K562 (cell line): ENCODE measurements at regions not wholly inside any gene's neighbourhood (a gene's known extent, or its start where the extent isn't known, plus 50 kb on each side); places are given as distances from the start of the nearest gene placed in this dataset.
"Not testable (repeated sequence)": the region's sequence is repeated elsewhere in the genome, so short reads cannot be mapped to it uniquely, and the experiment has no call there.

Experiments used
- ATAC-seq: fragments of 200-7000 bp; cut with Tn5 transposase; 3 replicates; pipeline ENCODE4 v1.9.1; 2020; ENCODE audit warnings: moderate library complexity
- BruUV-seq: library from RNA; stranded (reverse); fragments of 400-500 nt; replicated peaks from 2 replicates; lab custom pipeline; 2021; lab: Mats Ljungman, UMichigan
- CTCF ChIA-PET: fragments of 300-600 bp; formaldehyde crosslinking; extraction: SDS; loops from one replicate; lab custom pipeline; 2021; ENCODE audit warnings: low intra/inter-chr PET ratio; lab: Yijun Ruan, JAX
- POLR2A ChIA-PET: fragments of 300-600, 350-650 bp; sonication (Branson Sonifier 250); formaldehyde crosslinking; extraction: SDS; loops from one replicate; lab custom pipeline; 2021; ENCODE audit warnings: antibody characterized with exemption, inconsistent platforms; lab: Yijun Ruan, JAX
- DNase-seq, 4 experiments: peaks; one replicate each; pipeline versions ENCODE4 v3.0.0 to v3.0.0-alpha.2; 2011 to 2018; ENCODE audit warnings: low spot score in 3 of 4, mixed read lengths in 3 of 4; ENCODE audit errors: extremely low read depth in 1 of 4
- FAIRE-seq: peaks from 2 replicates; lab custom pipeline; 2011; peaks lifted over from hg19 to GRCh38; lab: Jason Lieb, UNC
- H2AFZ ChIP-seq: 2 replicates; pipeline ENCODE4 v1.6.0; 2011; ENCODE audit warnings: low read depth, low read length, control low read depth, inconsistent platforms
- H3K27ac ChIP-seq: fragments of 200-600 bp; 3 replicates; pipeline ENCODE4 v1.8.0; 2011; ENCODE audit warnings: low read depth, mild to moderate bottlenecking, control low read depth, inconsistent platforms, low read length, moderate library complexity, mixed read lengths; ENCODE audit errors: extremely low read depth
- H3K27me3 ChIP-seq, 2 experiments: fragments of 300-600 bp in 1 of 2; 2 replicates in 1 of 2; 3 replicates in 1 of 2; pipeline versions ENCODE4 v1.6.0 to v1.8.0; 2011; ENCODE audit warnings: inconsistent platforms in 2 of 2, low read length in 2 of 2, mild to moderate bottlenecking in 1 of 2, mixed read lengths in 1 of 2, moderate library complexity in 1 of 2; ENCODE audit not compliant: control insufficient read depth in 2 of 2, insufficient read depth in 2 of 2
- H3K36me3 ChIP-seq: fragments of 300-600 bp; 3 replicates; pipeline ENCODE4 v1.8.0; 2011; ENCODE audit warnings: mild to moderate bottlenecking, low read length, inconsistent platforms; ENCODE audit not compliant: control insufficient read depth, insufficient read depth
- H3K4me1 ChIP-seq, 2 experiments: fragments of 200-600 bp in 1 of 2; replicated peaks in 1 of 2; 2 replicates in 1 of 2; 3 replicates in 1 of 2; pipeline versions ENCODE4 v1.5.1 to v1.8.0; 2011; ENCODE audit warnings: inconsistent platforms in 2 of 2, low read length in 2 of 2, mild to moderate bottlenecking in 1 of 2, mixed read lengths in 1 of 2, moderate library complexity in 1 of 2; ENCODE audit not compliant: control insufficient read depth in 2 of 2, insufficient read depth in 2 of 2
- H3K4me2 ChIP-seq: 2 replicates; pipeline ENCODE4 v1.6.1; 2011; ENCODE audit warnings: low read length, control low read depth, inconsistent platforms, mixed read lengths; ENCODE audit not compliant: insufficient read depth
- H3K4me3 ChIP-seq: fragments of 200-600 bp; sonication (generic), shearing (Covaris generic); 2 replicates; pipeline ENCODE4 v1.5.1; 2016; ENCODE audit warnings: control low read depth, inconsistent platforms
- H3K79me2 ChIP-seq: fragments of 200-600 bp; 3 replicates; pipeline ENCODE4 v1.8.0; 2011; ENCODE audit warnings: low read length, inconsistent platforms; ENCODE audit not compliant: control insufficient read depth, insufficient read depth
- H3K9ac ChIP-seq, 2 experiments: 2 replicates each; pipeline versions ENCODE4 v1.6.0 to v1.6.1; 2011; ENCODE audit warnings: low read depth in 2 of 2, low read length in 2 of 2, control low read depth in 1 of 2, inconsistent platforms in 1 of 2, mild to moderate bottlenecking in 1 of 2, mixed read lengths in 1 of 2; ENCODE audit not compliant: insufficient read depth in 1 of 2
- H3K9me1 ChIP-seq: one replicate; pipeline ENCODE4 v1.6.0; 2011; ENCODE audit warnings: inconsistent platforms, mild to moderate bottlenecking, low read length, moderate library complexity; ENCODE audit not compliant: control insufficient read depth, insufficient read depth
- H3K9me3 ChIP-seq: replicated peaks from 2 replicates; pipeline ENCODE4 v1.5.1; 2011; ENCODE audit warnings: low read depth, low read length, inconsistent platforms; ENCODE audit not compliant: control insufficient read depth, insufficient read depth
- H4K20me1 ChIP-seq: replicated peaks from 2 replicates; pipeline ENCODE4 v1.6.1; 2011; ENCODE audit warnings: low read length, inconsistent platforms, mixed read lengths; ENCODE audit not compliant: control insufficient read depth, insufficient read depth
- CEBPG ChIP-seq, 3 experiments: fragments of 200-800 bp in 1 of 3; sonication (Bioruptor generic) in 1 of 3; sonication (generic) in 1 of 3; formaldehyde crosslinking in 1 of 3; IDR thresholded peaks in 2 of 3; conservative IDR thresholded peaks in 1 of 3; 2 replicates each; pipeline versions ENCODE4 v1.6.1 to v1.8.0; 2016 to 2022; ENCODE audit warnings: missing compliant biosample characterization in 2 of 3, missing genetic modification characterization in 2 of 3, mild to moderate bottlenecking in 1 of 3, missing genetic modification reagents in 1 of 3
- CHCHD3 ChIP-seq: fragments of 250-450 bp; sonication (Bioruptor Pico); IDR thresholded peaks from 2 replicates; pipeline ENCODE4 v2.1.2; 2022; ENCODE audit warnings: mild to moderate bottlenecking
- FOXK1 ChIP-seq: sonication (generic); formaldehyde crosslinking; IDR thresholded peaks from 2 replicates; pipeline ENCODE4 v1.8.0; 2022; ENCODE audit warnings: missing genetic modification reagents, mild to moderate bottlenecking, borderline replicate concordance
- FUS ChIP-seq: fragments of 200-400 bp; formaldehyde crosslinking; optimal IDR thresholded peaks from 2 replicates; pipeline ENCODE3; 2017; ENCODE audit warnings: low read depth, low read length
- MXI1 ChIP-seq: IDR thresholded peaks from 2 replicates; pipeline ENCODE4 v1.6.1; 2011; ENCODE audit warnings: low read depth, mild to moderate bottlenecking, improper control_type of control experiment, low read length
- NR0B1 ChIP-seq: fragments of 450-650 bp; IDR thresholded peaks from one replicate; pipeline ENCODE4 v1.6.1; 2018; ENCODE audit warnings: mild to moderate bottlenecking, moderate library complexity; ENCODE audit not compliant: partially characterized antibody
- POLR2B ChIP-seq: fragments of 450-650 bp; IDR thresholded peaks from 2 replicates; pipeline ENCODE4 v1.6.1; 2018; ENCODE audit warnings: low read depth; ENCODE audit not compliant: partially characterized antibody
- PTTG1 ChIP-seq: fragments of 450-650 bp; IDR thresholded peaks from 2 replicates; pipeline ENCODE4 v1.6.1; 2016; ENCODE audit warnings: low read depth, mild to moderate bottlenecking, missing genetic modification characterization, missing compliant biosample characterization
- RBM22 ChIP-seq: fragments of 200-400 bp; formaldehyde crosslinking; IDR thresholded peaks from 2 replicates; pipeline ENCODE4 v1.6.1; 2018; ENCODE audit warnings: low read length, low read depth; ENCODE audit not compliant: poor library complexity, severe bottlenecking
- TGIF2 ChIP-seq: sonication (generic); formaldehyde crosslinking; IDR thresholded peaks from 2 replicates; pipeline ENCODE4 v1.8.1; 2022; ENCODE audit warnings: mild to moderate bottlenecking, missing genetic modification reagents, moderate library complexity
- U2AF2 ChIP-seq: fragments of 200-400 bp; formaldehyde crosslinking; optimal IDR thresholded peaks from 2 replicates; pipeline ENCODE3; 2017; ENCODE audit warnings: low read depth, mild to moderate bottlenecking, low read length
- ZNF143 ChIP-seq: sonication (generic); formaldehyde crosslinking; IDR thresholded peaks from 2 replicates; pipeline ENCODE4 v1.9.0; 2022; ENCODE audit warnings: mild to moderate bottlenecking, missing genetic modification reagents
- WGBS: fragments of 100-300 bp; shearing (Covaris generic); methylation state at CpG from one replicate; pipeline ENCODE4 v1.1.6; 2016; ENCODE audit warnings: low coverage, mixed read lengths; ENCODE audit not compliant: insufficient coverage; ENCODE audit errors: missing lambda C conversion rate; 5-methylcytosine and 5-hydroxymethylcytosine counted together
- in situ Hi-C: fragments of 300-500 bp; cut with MboI; formaldehyde crosslinking; loops from 4 replicates; pipeline ENCODE4 v1.15.0; 2018; ENCODE audit warnings: inconsistent platforms, mixed read lengths
- intact Hi-C: fragments of 100-400 bp; cut with micrococcal nuclease; formaldehyde crosslinking; loops from 2 replicates; pipeline ENCODE4 v1.14.2; 2022

GRCh38 chr7:120190566-120190965 lies 82.4 kb upstream of the KCND2 start:
- no TSS peak for BruUV-seq
- TF ChIP-seq NR0B1: no peak
- no peak for TF ChIP-seq U2AF2
- TF ChIP-seq MXI1: no peak
- no peak for TF ChIP-seq CHCHD3 (CRISPR knock-in tag)
- TF ChIP-seq FOXK1: no peak
- TF ChIP-seq POLR2B: no peak
- no peak for TF ChIP-seq PTTG1
- no peak for TF ChIP-seq RBM22
- TF ChIP-seq CEBPG (CRISPR knock-in tag; IDR thresholded peaks at IDR 0.05): no peak
- TF ChIP-seq CEBPG (tag; conservative IDR thresholded peaks at IDR 0.05 in 1 of 2, IDR thresholded peaks at IDR 0.05 in 1 of 2): no peak
- TF ChIP-seq ZNF143 (CRISPR knock-in tag): no peak
- TF ChIP-seq FUS: no peak
- TF ChIP-seq TGIF2: no peak
- no peak for ATAC-seq
- no peaks in the 10 kb centered on the region for H3K27me3 ChIP-seq
- H4K20me1 ChIP-seq: no peaks in the 10 kb centered on the region
- ChIA-PET POLR2A (no interaction called here), CTCF (no interaction called here)
- no peak for FAIRE-seq
- no peaks in the 10 kb centered on the region for H3K9me1 ChIP-seq
- intact Hi-C loops: no loop called here
- no peaks in the 10 kb centered on the region for H3K79me2 ChIP-seq
- no peak for DNase-seq
- in situ Hi-C loops: no loop called here
- no peaks in the 10 kb centered on the region for H3K36me3 ChIP-seq
- no peak overlapping the region for H3K27ac ChIP-seq
- 0% methylated on average over 1 of the region's 1 CpG for WGBS
- H3K4me2 ChIP-seq: no peak overlapping the region
- no peaks in the 10 kb centered on the region for H3K9me3 ChIP-seq
- H3K4me1 ChIP-seq: no peaks in the 10 kb centered on the region
- H2AFZ ChIP-seq: no peak overlapping the region
- H3K9ac ChIP-seq: no peak overlapping the region
- H3K4me3 ChIP-seq: no peak overlapping the region

GRCh38 chr7:120191423-120191822 lies 81.6 kb upstream of the KCND2 start:
- H3K27ac ChIP-seq: not testable (repeated sequence)

More at GRCh38 chr7:120191423-120191822, 81.6 kb upstream of the KCND2 start:
- H3K79me2 ChIP-seq, H3K27me3 ChIP-seq, H3K36me3 ChIP-seq, H3K9ac ChIP-seq, H4K20me1 ChIP-seq, CTCF ChIA-PET, H3K9me3 ChIP-seq, DNase-seq, H3K4me1 ChIP-seq, BruUV-seq, H2AFZ ChIP-seq, H3K9me1 ChIP-seq, in situ Hi-C loops, POLR2A ChIA-PET, H3K4me3 ChIP-seq, FAIRE-seq, intact Hi-C loops, H3K4me2 ChIP-seq, ATAC-seq: not testable (repeated sequence)
- 3% methylated on average over 1 of the region's 1 CpG for WGBS
